Neuronal stem cell (in vitro differentiated cells): ENCODE measurements at regions not wholly inside any gene's neighbourhood (a gene's known extent, or its start where the extent isn't known, plus 50 kb on each side); places are given as distances from the start of the nearest gene placed in this dataset.

Source experiments
- DNase-seq: peaks from one replicate; pipeline ENCODE4 v3.0.0-alpha.2; 2013; ENCODE audit warnings: low spot score
- H2AFZ ChIP-seq: one replicate; pipeline ENCODE4 v1.6.1; 2013; ENCODE audit warnings: mild to moderate bottlenecking, low read length, inconsistent platforms
- H2AK5ac ChIP-seq: 2 replicates; pipeline ENCODE4 v1.6.1; 2013; ENCODE audit warnings: low read depth, mild to moderate bottlenecking, inconsistent platforms, low read length, moderate library complexity, mixed read lengths
- H2BK120ac ChIP-seq: 2 replicates; pipeline ENCODE4 v1.6.1; 2013; ENCODE audit warnings: low read depth, mild to moderate bottlenecking, inconsistent platforms, low read length, moderate library complexity, mixed read lengths
- H2BK12ac ChIP-seq: one replicate; pipeline ENCODE4 v1.6.1; 2013; ENCODE audit warnings: low read length, inconsistent platforms
- H2BK15ac ChIP-seq: 2 replicates; pipeline ENCODE4 v1.6.1; 2013; ENCODE audit warnings: mild to moderate bottlenecking, low read length, inconsistent platforms, mixed read lengths
- H2BK5ac ChIP-seq: one replicate; pipeline ENCODE4 v1.6.1; 2013; ENCODE audit warnings: inconsistent platforms, mild to moderate bottlenecking, low read length, moderate library complexity
- H3K14ac ChIP-seq: one replicate; pipeline ENCODE4 v1.6.1; 2013; ENCODE audit warnings: low read length, inconsistent platforms
- H3K18ac ChIP-seq: 2 replicates; pipeline ENCODE4 v1.6.1; 2013; ENCODE audit warnings: low read length, inconsistent platforms
- H3K23ac ChIP-seq: 2 replicates; pipeline ENCODE4 v1.6.1; 2013; ENCODE audit warnings: low read depth, mild to moderate bottlenecking, mixed read lengths, low read length, inconsistent platforms; ENCODE audit not compliant: poor library complexity
- H3K27ac ChIP-seq: replicated peaks from 3 replicates; pipeline ENCODE4 v1.5.1; 2013; ENCODE audit warnings: low read length, inconsistent platforms
- H3K27me3 ChIP-seq, 3 experiments: 2 replicates each; pipeline ENCODE4 v1.6.1; 2013; ENCODE audit warnings: low read length in 3 of 3, mild to moderate bottlenecking in 2 of 3, inconsistent platforms in 1 of 3, low read depth in 1 of 3, mixed read lengths in 1 of 3, moderate library complexity in 1 of 3; ENCODE audit not compliant: control insufficient read depth in 3 of 3, insufficient read depth in 3 of 3
- H3K36me3 ChIP-seq, 2 donors: replicated peaks in 1 of 2; 2 replicates each; pipeline ENCODE4 v1.6.1; 2013; ENCODE audit warnings: low read length in 2 of 2; ENCODE audit not compliant: control insufficient read depth in 2 of 2, insufficient read depth in 2 of 2
- H3K4ac ChIP-seq: 2 replicates; pipeline ENCODE4 v1.6.1; 2013; ENCODE audit warnings: inconsistent platforms, mild to moderate bottlenecking, low read length, moderate library complexity
- H3K4me1 ChIP-seq, 2 donors: 1 replicate in 1 of 2; 2 replicates in 1 of 2; pipeline ENCODE4 v1.6.1; 2013; ENCODE audit warnings: low read length in 2 of 2, low read depth in 1 of 2; ENCODE audit not compliant: control insufficient read depth in 2 of 2, insufficient read depth in 1 of 2
- H3K4me2 ChIP-seq: one replicate; pipeline ENCODE4 v1.6.1; 2013; ENCODE audit warnings: mild to moderate bottlenecking, low read length, inconsistent platforms; ENCODE audit not compliant: insufficient read depth, poor library complexity, severe bottlenecking
- H3K4me3 ChIP-seq, 2 donors: 2 replicates each; pipeline ENCODE4 v1.5.1; 2013; ENCODE audit warnings: low read length in 2 of 2, mild to moderate bottlenecking in 2 of 2, inconsistent platforms in 1 of 2, moderate library complexity in 1 of 2
- H3K79me1 ChIP-seq: one replicate; pipeline ENCODE4 v1.6.1; 2013; ENCODE audit warnings: low read depth, mild to moderate bottlenecking, inconsistent platforms, low read length, moderate library complexity
- H3K9ac ChIP-seq: one replicate; pipeline ENCODE4 v1.6.1; 2013; ENCODE audit warnings: mild to moderate bottlenecking, low read depth, low read length, inconsistent platforms; ENCODE audit not compliant: poor library complexity
- H3K9me3 ChIP-seq, 2 donors: replicated peaks in 1 of 2; 2 replicates each; pipeline versions ENCODE3 to v1.6.1; 2013; ENCODE audit warnings: low read length in 2 of 2, mild to moderate bottlenecking in 2 of 2, inconsistent platforms in 1 of 2, low read depth in 1 of 2, mixed read lengths in 1 of 2, moderate library complexity in 1 of 2; ENCODE audit not compliant: control insufficient read depth in 2 of 2, insufficient read depth in 1 of 2
- H4K8ac ChIP-seq: one replicate; pipeline ENCODE4 v1.6.1; 2013; ENCODE audit warnings: low read depth, mild to moderate bottlenecking, inconsistent platforms, low read length, moderate library complexity
- H4K91ac ChIP-seq: one replicate; pipeline ENCODE4 v1.6.1; 2013; ENCODE audit warnings: low read length, low read depth, mild to moderate bottlenecking, inconsistent platforms; ENCODE audit not compliant: poor library complexity
- WGBS, 2 donors: extraction: QIAGEN DNeasy Blood & Tissue Kit; methylation state at CpG; one replicate each; pipeline ENCODE4 v1.1.7; 2013; ENCODE audit warnings: missing lambda C conversion rate in 2 of 2, mixed read lengths in 1 of 2; ENCODE audit not compliant: insufficient read length in 2 of 2, insufficient replicate concordance in 1 of 2; ENCODE audit errors: extremely low coverage in 2 of 2; 5-methylcytosine and 5-hydroxymethylcytosine counted together

GRCh38 chr3:11739706-11740105, 96.0 kb upstream of the VGLL4 start:
- H3K23ac ChIP-seq = no peak overlapping the region
- no peak overlapping the region for H4K8ac ChIP-seq
- no peak for DNase-seq
- no peak overlapping the region for H3K14ac ChIP-seq
- H4K91ac ChIP-seq = no peak overlapping the region
- no peak overlapping the region for H2BK15ac ChIP-seq
- H2BK5ac ChIP-seq = no peak overlapping the region
- no peak overlapping the region for H2AK5ac ChIP-seq
- no peak overlapping the region for H3K9ac ChIP-seq
- no peaks in the 10 kb centered on the region for H3K36me3 ChIP-seq
- H3K4me1 ChIP-seq = no peaks in the 10 kb centered on the region
- H3K79me1 ChIP-seq = no peaks in the 10 kb centered on the region
- no peak overlapping the region for H3K27ac ChIP-seq
- H3K27me3 ChIP-seq = peaks cover 0 to 11% (median 0%) of the 10 kb centered on the region in 3 experiments
- H3K4ac ChIP-seq = no peak overlapping the region
- no peak overlapping the region for H2BK120ac ChIP-seq
- no peak overlapping the region for H2AFZ ChIP-seq
- no peaks in the 10 kb centered on the region for H3K9me3 ChIP-seq
- no peak overlapping the region for H3K18ac ChIP-seq
- H2BK12ac ChIP-seq = no peak overlapping the region
- H3K4me2 ChIP-seq = no peak overlapping the region
- H3K4me3 ChIP-seq = no peak overlapping the region
- no CpG with 5 or more reads among the region's 3 CpGs for WGBS, 2 donors

GRCh38 chr3:11739123-11739522, 95.4 kb upstream of the VGLL4 start:
- H3K4ac ChIP-seq = no peak overlapping the region
- H2AFZ ChIP-seq = no peak overlapping the region
- no peak overlapping the region for H3K18ac ChIP-seq
- H2BK15ac ChIP-seq = no peak overlapping the region
- no CpG with 5 or more reads among the region's 2 CpGs for WGBS, 2 donors
- no peak overlapping the region for H3K23ac ChIP-seq
- H3K14ac ChIP-seq = no peak overlapping the region
- H3K27ac ChIP-seq = no peak overlapping the region
- H4K91ac ChIP-seq = no peak overlapping the region
- no peak overlapping the region for H3K4me2 ChIP-seq
- H3K4me3 ChIP-seq = no peak overlapping the region
- H3K9ac ChIP-seq = no peak overlapping the region
- H2AK5ac ChIP-seq = peak overlapping the region; percentile 5
- no peak overlapping the region for H2BK120ac ChIP-seq
- H2BK12ac ChIP-seq = no peak overlapping the region
- no peaks in the 10 kb centered on the region for H3K79me1 ChIP-seq
- no peaks in the 10 kb centered on the region for H3K9me3 ChIP-seq
- H4K8ac ChIP-seq = no peak overlapping the region
- no peak for DNase-seq
- H3K4me1 ChIP-seq = no peaks in the 10 kb centered on the region
- no peaks in the 10 kb centered on the region for H3K36me3 ChIP-seq
- no peak overlapping the region for H2BK5ac ChIP-seq
- H3K27me3 ChIP-seq = peaks cover 0 to 11% (median 0%) of the 10 kb centered on the region in 3 experiments

GRCh38 chr3:11737742-11738141, 94.0 kb upstream of the VGLL4 start:
- Histone ChIP-seq H2AFZ (no peak overlapping the region), H4K8ac (no peak overlapping the region), H2AK5ac (no peak overlapping the region), H2BK120ac (no peak overlapping the region), H3K23ac (no peak overlapping the region), H3K4me3 (no peak overlapping the region), H3K14ac (no peak overlapping the region), H3K79me1 (no peaks in the 10 kb centered on the region), H3K4me2 (no peak overlapping the region), H2BK12ac (no peak overlapping the region), H3K4ac (no peak overlapping the region), H3K18ac (no peak overlapping the region), H3K27ac (no peak overlapping the region), H2BK15ac (no peak overlapping the region), H3K27me3 (peaks cover 0 to 11% (median 0%) of the 10 kb centered on the region in 3 experiments), H3K9me3 (no peaks in the 10 kb centered on the region), H3K36me3 (no peaks in the 10 kb centered on the region), H3K4me1 (no peaks in the 10 kb centered on the region), H3K9ac (no peak overlapping the region), H2BK5ac (no peak overlapping the region), H4K91ac (no peak overlapping the region)
- DNase-seq = no peak
- WGBS, 2 donors = no CpG with 5 or more reads among the region's 7 CpGs

GRCh38 chr3:11736136-11736833, 92.6 kb upstream of the VGLL4 start:
- Histone ChIP-seq H3K4me3 (no peak overlapping the region), H2BK15ac (no peak overlapping the region), H3K4ac (no peak overlapping the region), H3K36me3 (no peaks in the 10 kb centered on the region), H2AFZ (peak overlapping the region; percentile 6), H2AK5ac (no peak overlapping the region), H3K4me1 (no peaks in the 10 kb centered on the region), H3K9ac (no peak overlapping the region), H4K91ac (no peak overlapping the region), H3K4me2 (no peak overlapping the region), H3K23ac (no peak overlapping the region), H2BK120ac (no peak overlapping the region), H4K8ac (no peak overlapping the region), H2BK5ac (no peak overlapping the region), H3K9me3 (no peaks in the 10 kb centered on the region), H3K79me1 (no peaks in the 10 kb centered on the region), H2BK12ac (no peak overlapping the region), H3K27me3 (peaks cover 0 to 11% (median 0%) of the 10 kb centered on the region in 3 experiments), H3K18ac (no peak overlapping the region), H3K14ac (no peak overlapping the region), H3K27ac (no peak overlapping the region)
- DNase-seq = no peak
- WGBS, 2 donors = no CpG with 5 or more reads among the region's 9 CpGs
